IMR-90 (cell line): ENCODE measurements at regions not wholly inside any gene's neighbourhood (a gene's known extent, or its start where the extent isn't known, plus 50 kb on each side); places are given as distances from the start of the nearest gene placed in this dataset.

Experiments
- ATAC-seq: fragments of 200-7000 bp; cut with Tn5 transposase; 2 replicates; pipeline ENCODE4 v1.9.1; 2020; ENCODE audit warnings: low read depth, mild to moderate bottlenecking, moderate library complexity
- BruUV-seq: library from RNA; stranded (reverse); fragments of 400-500 nt; replicated peaks from 2 replicates; lab custom pipeline; 2021; lab: Mats Ljungman, UMichigan
- CTCF ChIA-PET: fragments of 300-600 bp; formaldehyde crosslinking; extraction: SDS; loops from one replicate; lab custom pipeline; 2021; ENCODE audit warnings: antibody characterized with exemption; lab: Yijun Ruan, JAX
- POLR2A ChIA-PET: fragments of 300-600 bp; sonication (Branson Sonifier 250); formaldehyde crosslinking; loops from one replicate; lab custom pipeline; 2022; ENCODE audit warnings: antibody characterized with exemption; ENCODE audit not compliant: unreplicated experiment; lab: Charles Lee
- DNase-seq: peaks from one replicate; pipeline ENCODE4 v3.0.0; 2013
- H2AFZ ChIP-seq: replicated peaks from 2 replicates; pipeline ENCODE3; 2013; ENCODE audit warnings: low read length, mild to moderate bottlenecking; ENCODE audit not compliant: poor library complexity
- H2AK5ac ChIP-seq: 2 replicates; pipeline ENCODE4 v1.6.1; 2013; ENCODE audit warnings: low read depth, low read length, inconsistent platforms
- H2AK9ac ChIP-seq: replicated peaks from 2 replicates; pipeline ENCODE3; 2013; ENCODE audit warnings: mild to moderate bottlenecking, low read depth, low read length, moderate library complexity; ENCODE audit not compliant: poor library complexity
- H2BK120ac ChIP-seq: 2 replicates; pipeline ENCODE4 v1.6.1; 2013; ENCODE audit warnings: low read depth, low read length, inconsistent platforms
- H2BK15ac ChIP-seq: 3 replicates; pipeline ENCODE4 v1.6.1; 2013; ENCODE audit warnings: low read depth, low read length, inconsistent platforms
- H2BK20ac ChIP-seq: 2 replicates; pipeline ENCODE4 v1.6.1; 2013; ENCODE audit warnings: low read depth, mild to moderate bottlenecking, inconsistent platforms, low read length, moderate library complexity
- H2BK5ac ChIP-seq: 2 replicates; pipeline ENCODE4 v1.6.1; 2013; ENCODE audit warnings: mild to moderate bottlenecking, low read depth, low read length, inconsistent platforms; ENCODE audit not compliant: poor library complexity, severe bottlenecking
- H3K14ac ChIP-seq: replicated peaks from 2 replicates; pipeline ENCODE4 v1.6.1; 2013; ENCODE audit warnings: low read depth, low read length, inconsistent platforms
- H3K18ac ChIP-seq: 2 replicates; pipeline ENCODE4 v1.6.1; 2013; ENCODE audit warnings: low read depth, low read length, control low read depth
- H3K23ac ChIP-seq: 2 replicates; pipeline ENCODE4 v1.6.1; 2013; ENCODE audit warnings: low read depth, low read length, inconsistent platforms
- H3K27ac ChIP-seq: 2 replicates; pipeline ENCODE4 v1.5.1; 2013; ENCODE audit warnings: mild to moderate bottlenecking, control low read depth, low read length; ENCODE audit not compliant: insufficient read depth
- H3K27me3 ChIP-seq: 2 replicates; pipeline ENCODE4 v1.6.1; 2013; ENCODE audit warnings: low read length; ENCODE audit not compliant: control insufficient read depth, insufficient read depth
- H3K36me3 ChIP-seq: 2 replicates; pipeline ENCODE4 v1.6.1; 2013; ENCODE audit warnings: low read length, mixed read lengths; ENCODE audit not compliant: control insufficient read depth, insufficient read depth
- H3K4ac ChIP-seq: 2 replicates; pipeline ENCODE4 v1.6.1; 2013; ENCODE audit warnings: low read depth, low read length, inconsistent platforms
- H3K4me1 ChIP-seq: 2 replicates; pipeline ENCODE4 v1.6.1; 2013; ENCODE audit warnings: low read length, mixed read lengths; ENCODE audit not compliant: control insufficient read depth, insufficient read depth
- H3K4me2 ChIP-seq: 2 replicates; pipeline ENCODE4 v1.6.1; 2013; ENCODE audit warnings: low read depth, mild to moderate bottlenecking, control low read depth, low read length, moderate library complexity
- H3K4me3 ChIP-seq: 2 replicates; pipeline ENCODE4 v1.5.1; 2013; ENCODE audit warnings: low read depth, mild to moderate bottlenecking, control low read depth, low read length, moderate library complexity; ENCODE audit not compliant: insufficient read depth
- H3K56ac ChIP-seq: 2 replicates; pipeline ENCODE4 v1.6.1; 2013; ENCODE audit warnings: low read length, inconsistent platforms; ENCODE audit not compliant: insufficient read depth; ENCODE audit errors: extremely low read depth
- H3K79me1 ChIP-seq, 2 experiments: 2 replicates each; pipeline ENCODE4 v1.6.1; 2013; ENCODE audit warnings: low read length in 2 of 2, inconsistent platforms in 1 of 2, low read depth in 1 of 2
- H3K9ac ChIP-seq: 2 replicates; pipeline ENCODE4 v1.6.1; 2013; ENCODE audit warnings: low read depth, low read length, control low read depth
- H3K9me1 ChIP-seq: 2 replicates; pipeline ENCODE4 v1.6.1; 2013; ENCODE audit warnings: low read length, inconsistent platforms; ENCODE audit not compliant: insufficient read depth
- H3K9me3 ChIP-seq: 2 replicates; pipeline ENCODE4 v1.6.1; 2013; ENCODE audit warnings: low read length; ENCODE audit not compliant: control insufficient read depth, insufficient read depth
- H4K20me1 ChIP-seq: 2 replicates; pipeline ENCODE4 v1.6.1; 2013; ENCODE audit warnings: low read length, inconsistent platforms; ENCODE audit not compliant: insufficient read depth
- H4K5ac ChIP-seq: 2 replicates; pipeline ENCODE4 v1.6.1; 2013; ENCODE audit warnings: mild to moderate bottlenecking, low read depth, low read length, control low read depth
- H4K8ac ChIP-seq, 2 experiments: 2 replicates each; pipeline ENCODE4 v1.6.1; 2013; ENCODE audit warnings: low read depth in 2 of 2, low read length in 2 of 2, control low read depth in 1 of 2, inconsistent platforms in 1 of 2
- H4K91ac ChIP-seq: 2 replicates; pipeline ENCODE4 v1.6.1; 2013; ENCODE audit warnings: low read depth, low read length, inconsistent platforms; ENCODE audit not compliant: insufficient read depth
- BHLHE40 ChIP-seq: fragments of 150-350 bp; IDR thresholded peaks from 2 replicates; pipeline ENCODE4 v1.6.1; 2016; ENCODE audit warnings: mild to moderate bottlenecking, low read depth, low read length
- CEBPB ChIP-seq: IDR thresholded peaks from 2 replicates; pipeline ENCODE4 v1.6.1; 2012; ENCODE audit warnings: low read depth, low read length, improper control_type of control experiment
- CHD1 ChIP-seq: IDR thresholded peaks from 2 replicates; pipeline ENCODE4 v1.6.1; 2012; ENCODE audit warnings: low read depth, low read length, improper control_type of control experiment
- FOS ChIP-seq: fragments of 150-350 bp; IDR thresholded peaks from 2 replicates; pipeline ENCODE4 v1.6.1; 2016; ENCODE audit warnings: low read depth, low read length
- MAFK ChIP-seq: IDR thresholded peaks from 2 replicates; pipeline ENCODE4 v1.6.1; 2012; ENCODE audit warnings: low read depth, low read length, improper control_type of control experiment
- MAZ ChIP-seq: IDR thresholded peaks from 2 replicates; pipeline ENCODE4 v1.6.1; 2012; ENCODE audit warnings: low read depth, mild to moderate bottlenecking, low read length, improper control_type of control experiment, moderate library complexity, borderline replicate concordance
- MXI1 ChIP-seq: IDR thresholded peaks from 2 replicates; pipeline ENCODE4 v1.6.1; 2012; ENCODE audit warnings: low read depth, mild to moderate bottlenecking, low read length, moderate library complexity, borderline replicate concordance
- NFE2L2 ChIP-seq: fragments of 150-350 bp; IDR thresholded peaks from 2 replicates; pipeline ENCODE4 v1.6.1; 2016; ENCODE audit warnings: low read depth, mild to moderate bottlenecking, low read length
- POLR2A ChIP-seq: IDR thresholded peaks from 2 replicates; pipeline ENCODE4 v1.6.1; 2012; ENCODE audit warnings: mild to moderate bottlenecking, low read depth, low read length
- RCOR1 ChIP-seq: IDR thresholded peaks from 2 replicates; pipeline ENCODE4 v1.6.1; 2012; ENCODE audit warnings: mild to moderate bottlenecking, low read length, improper control_type of control experiment; ENCODE audit not compliant: insufficient replicate concordance
- SMC3 ChIP-seq: fragments of 150-350 bp; IDR thresholded peaks from 2 replicates; pipeline ENCODE4 v1.6.1; 2016; ENCODE audit warnings: low read depth, mild to moderate bottlenecking, antibody characterized with exemption, low read length, moderate library complexity
- WGBS, 2 experiments: methylation state at CpG; one replicate each; pipeline versions ENCODE4 v1.1.5 to v1.1.7; 2013; ENCODE audit warnings: missing lambda C conversion rate in 2 of 2; ENCODE audit not compliant: insufficient read length in 1 of 2; ENCODE audit errors: extremely low coverage in 2 of 2; 5-methylcytosine and 5-hydroxymethylcytosine counted together
- dilution Hi-C: fragments of 300-500 bp; cut with HindIII; formaldehyde crosslinking; loops from one replicate; pipeline ENCODE4 v1.14.3; 2018; ENCODE audit warnings: low sequenced_read_pairs; ENCODE audit not compliant: unreplicated experiment
- in situ Hi-C: fragments of 300-500 bp; cut with MboI; formaldehyde crosslinking; loops from 3 replicates; pipeline ENCODE4 v1.14.3; 2019; ENCODE audit warnings: low sequenced_read_pairs, inconsistent platforms, mixed read lengths
- intact Hi-C: fragments of 100-400 bp; cut with micrococcal nuclease; formaldehyde crosslinking; loops from 2 replicates; pipeline ENCODE4 v1.10.0; 2022
- TF ChIP-seq, protein P1 (sequence below): fragments of 150-350 bp; IDR thresholded peaks from 2 replicates; pipeline ENCODE4 v1.6.1; 2016; ENCODE audit warnings: low read depth, mild to moderate bottlenecking, low read length, moderate library complexity, borderline replicate concordance
- TF ChIP-seq, protein P2 (sequence below): fragments of 150-350 bp; IDR thresholded peaks from 2 replicates; pipeline ENCODE4 v1.6.1; 2017; ENCODE audit warnings: mild to moderate bottlenecking, antibody characterized with exemption, low read length, low read depth

DNA sequence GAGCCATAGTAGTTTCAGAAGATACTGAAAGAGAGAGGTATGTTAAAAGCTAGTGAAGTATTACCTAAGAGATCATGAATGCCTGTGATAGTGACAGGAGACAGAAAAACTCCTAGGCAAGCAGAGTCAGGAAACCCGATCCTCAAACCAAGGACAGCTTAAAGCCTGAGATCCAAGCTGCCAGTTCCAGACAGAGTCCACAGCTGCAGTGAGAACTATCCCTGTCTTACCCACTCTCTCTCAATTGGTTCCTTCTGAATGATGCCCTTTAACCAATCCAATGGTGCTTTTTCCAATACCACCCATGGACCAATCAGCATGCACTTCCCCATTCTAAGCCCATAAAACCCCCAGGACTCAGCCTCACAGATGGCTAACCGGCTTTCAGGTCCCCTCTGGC is 90.4 kb upstream of the PCDH10 start:
- Histone ChIP-seq H3K23ac (no peak overlapping the region), H2BK5ac (no peak overlapping the region), H4K5ac (no peak overlapping the region), H2AFZ (no peak overlapping the region), H3K9me1 (no peaks in the 10 kb centered on the region), H3K36me3 (no peaks in the 10 kb centered on the region), H3K27me3 (no peaks in the 10 kb centered on the region), H4K20me1 (no peaks in the 10 kb centered on the region), H2BK15ac (no peak overlapping the region), H3K9ac (no peak overlapping the region), H3K27ac (no peak overlapping the region), H3K18ac (no peak overlapping the region), H3K4me2 (no peak overlapping the region), H3K9me3 (peaks cover 4% of the 10 kb centered on the region; the same call in 1 of the 2 replicates), H2AK5ac (no peak overlapping the region), H4K91ac (no peak overlapping the region), H3K4me3 (no peak overlapping the region), H2BK20ac (no peak overlapping the region), H2BK120ac (no peak overlapping the region), H3K14ac (no peak overlapping the region), H3K4ac (no peak overlapping the region), H4K8ac (no peak overlapping the region), H2AK9ac (no peak overlapping the region), H3K79me1 (no peaks in the 10 kb centered on the region), H3K56ac (no peak overlapping the region), H3K4me1 (no peaks in the 10 kb centered on the region)
- ChIA-PET POLR2A (no interaction called here), CTCF (no interaction called here)
- BruUV-seq, result no TSS peak
- intact Hi-C loops (no loop called here), dilution Hi-C loops (no loop called here), in situ Hi-C loops (no loop called here)
- TF ChIP-seq RCOR1, result no peak
- TF ChIP-seq BHLHE40, result no peak
- TF ChIP-seq, protein P1, sequence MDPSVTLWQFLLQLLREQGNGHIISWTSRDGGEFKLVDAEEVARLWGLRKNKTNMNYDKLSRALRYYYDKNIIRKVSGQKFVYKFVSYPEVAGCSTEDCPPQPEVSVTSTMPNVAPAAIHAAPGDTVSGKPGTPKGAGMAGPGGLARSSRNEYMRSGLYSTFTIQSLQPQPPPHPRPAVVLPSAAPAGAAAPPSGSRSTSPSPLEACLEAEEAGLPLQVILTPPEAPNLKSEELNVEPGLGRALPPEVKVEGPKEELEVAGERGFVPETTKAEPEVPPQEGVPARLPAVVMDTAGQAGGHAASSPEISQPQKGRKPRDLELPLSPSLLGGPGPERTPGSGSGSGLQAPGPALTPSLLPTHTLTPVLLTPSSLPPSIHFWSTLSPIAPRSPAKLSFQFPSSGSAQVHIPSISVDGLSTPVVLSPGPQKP, result no peak
- no peak for TF ChIP-seq FOS
- TF ChIP-seq NFE2L2, result no peak
- TF ChIP-seq CEBPB, result no peak
- TF ChIP-seq, protein P2, sequence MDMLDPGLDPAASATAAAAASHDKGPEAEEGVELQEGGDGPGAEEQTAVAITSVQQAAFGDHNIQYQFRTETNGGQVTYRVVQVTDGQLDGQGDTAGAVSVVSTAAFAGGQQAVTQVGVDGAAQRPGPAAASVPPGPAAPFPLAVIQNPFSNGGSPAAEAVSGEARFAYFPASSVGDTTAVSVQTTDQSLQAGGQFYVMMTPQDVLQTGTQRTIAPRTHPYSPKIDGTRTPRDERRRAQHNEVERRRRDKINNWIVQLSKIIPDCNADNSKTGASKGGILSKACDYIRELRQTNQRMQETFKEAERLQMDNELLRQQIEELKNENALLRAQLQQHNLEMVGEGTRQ, result no peak
- no peak for TF ChIP-seq CHD1
- TF ChIP-seq MXI1, result no peak
- no peak for TF ChIP-seq POLR2A
- TF ChIP-seq MAZ, result no peak
- TF ChIP-seq MAFK, result no peak
- TF ChIP-seq SMC3, result no peak
- ATAC-seq (no peak), DNase-seq (no peak)
- 57% methylated on average over 1 of the region's 2 CpGs; no CpG with 5 or more reads in 1 of the 2 experiments for WGBS, 2 experiments
